Ectodermal cell (in vitro differentiated cells): ENCODE measurements at regions not wholly inside any gene's neighbourhood (a gene's known extent, or its start where the extent isn't known, plus 50 kb on each side); places are given as distances from the start of the nearest gene placed in this dataset.

ENCODE experiments used
- H3K27ac ChIP-seq: 2 replicates; pipeline ENCODE4 v1.7.0; 2013; ENCODE audit warnings: mild to moderate bottlenecking, low read depth, low read length; ENCODE audit not compliant: insufficient read depth, poor library complexity, severe bottlenecking
- H3K27me3 ChIP-seq: 2 replicates; pipeline ENCODE4 v1.7.0; 2013; ENCODE audit warnings: mild to moderate bottlenecking, low read length; ENCODE audit not compliant: insufficient read depth, control insufficient read depth, poor library complexity, severe bottlenecking
- H3K36me3 ChIP-seq: one replicate; pipeline ENCODE4 v1.7.0; 2013; ENCODE audit warnings: low read length; ENCODE audit not compliant: control insufficient read depth, insufficient read depth
- H3K4me1 ChIP-seq: one replicate; pipeline ENCODE4 v1.7.0; 2013; ENCODE audit warnings: low read length; ENCODE audit not compliant: control insufficient read depth, insufficient read depth
- H3K4me3 ChIP-seq: 2 replicates; pipeline ENCODE4 v1.7.0; 2013; ENCODE audit warnings: low read depth, low read length, control low read depth; ENCODE audit not compliant: insufficient read depth
- H3K9me3 ChIP-seq: 2 replicates; pipeline ENCODE4 v1.7.0; 2013; ENCODE audit warnings: mild to moderate bottlenecking, low read length, moderate library complexity; ENCODE audit not compliant: control insufficient read depth
- WGBS, 2 experiments: methylation state at CpG; one replicate each; pipeline ENCODE4 v1.1.7; 2013; ENCODE audit warnings: missing lambda C conversion rate in 2 of 2; 5-methylcytosine and 5-hydroxymethylcytosine counted together

- H3K27ac ChIP-seq: no peak overlapping the region
- 89 to 90% methylated on average over 1 to 2 of the region's 2 CpGs for WGBS, 2 experiments
- H3K4me1 ChIP-seq: no peaks in the 10 kb centered on the region
- no peak overlapping the region for H3K4me3 ChIP-seq
- H3K9me3 ChIP-seq: no peaks in the 10 kb centered on the region
- no peaks in the 10 kb centered on the region for H3K27me3 ChIP-seq
- H3K36me3 ChIP-seq: no peaks in the 10 kb centered on the region
Measured at GRCh38 chr2:58890865-58891525, 649.9 kb upstream of the FANCL start.

GRCh38 chr2:58886009-58886408, 644.9 kb upstream of the FANCL start:
- Histone ChIP-seq H3K36me3 (no peaks in the 10 kb centered on the region), H3K4me1 (no peaks in the 10 kb centered on the region), H3K27ac (no peak overlapping the region), H3K27me3 (no peaks in the 10 kb centered on the region), H3K9me3 (no peaks in the 10 kb centered on the region), H3K4me3 (no peak overlapping the region)
- 87 to 90% methylated on average over 1 of the region's 1 CpG for WGBS, 2 experiments

DNA sequence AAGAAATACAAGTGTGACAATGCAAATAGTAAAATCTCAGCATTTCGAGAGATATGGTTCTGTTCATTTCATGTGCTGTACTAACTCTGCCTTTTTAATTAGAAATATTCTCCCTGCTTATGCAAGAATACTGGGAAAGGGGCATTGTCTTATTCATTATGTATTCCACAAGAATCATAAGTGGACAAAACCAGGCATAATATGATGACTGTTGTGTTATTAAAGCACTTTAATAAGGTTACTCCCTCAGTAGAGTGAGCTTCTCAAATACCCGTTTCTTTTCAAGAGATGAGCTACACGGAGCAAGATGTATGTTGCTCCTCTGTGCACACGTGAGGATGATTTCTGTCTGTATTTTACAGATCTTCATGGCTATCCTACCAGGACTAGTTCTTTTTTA, 638.7 kb upstream of the FANCL start:
- H3K9me3 ChIP-seq: no peaks in the 10 kb centered on the region
- H3K27me3 ChIP-seq: no peaks in the 10 kb centered on the region
- 87 to 96% methylated on average over 3 to 4 of the region's 4 CpGs for WGBS, 2 experiments
- no peaks in the 10 kb centered on the region for H3K36me3 ChIP-seq
- H3K4me1 ChIP-seq: no peaks in the 10 kb centered on the region
- H3K27ac ChIP-seq: no peak overlapping the region
- H3K4me3 ChIP-seq: no peak overlapping the region

DNA sequence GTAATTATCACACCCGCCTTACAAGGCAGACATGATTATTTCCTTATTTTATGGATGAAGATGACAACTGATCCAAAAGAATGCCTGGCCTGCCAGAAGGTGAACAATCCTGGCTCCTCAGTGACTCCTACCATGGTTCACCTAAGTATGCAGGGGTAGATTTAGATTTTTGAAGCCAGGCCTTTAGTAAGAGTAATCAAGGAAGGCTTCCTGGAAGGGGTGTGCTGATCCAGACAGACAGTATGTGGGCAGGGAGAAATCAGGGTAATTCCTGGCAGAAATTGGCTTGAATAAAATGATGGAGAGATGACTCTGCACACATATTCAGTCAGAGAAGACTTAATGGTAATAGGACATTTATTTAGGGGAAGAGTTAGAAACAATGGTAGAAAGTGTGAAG, 637.7 kb upstream of the FANCL start:
- Histone ChIP-seq H3K9me3 (no peaks in the 10 kb centered on the region), H3K27me3 (no peaks in the 10 kb centered on the region), H3K36me3 (no peaks in the 10 kb centered on the region), H3K4me1 (no peaks in the 10 kb centered on the region), H3K27ac (no peak overlapping the region), H3K4me3 (no peak overlapping the region)
- WGBS, 2 experiments: 100% methylated on average over 1 of the region's 1 CpG

DNA sequence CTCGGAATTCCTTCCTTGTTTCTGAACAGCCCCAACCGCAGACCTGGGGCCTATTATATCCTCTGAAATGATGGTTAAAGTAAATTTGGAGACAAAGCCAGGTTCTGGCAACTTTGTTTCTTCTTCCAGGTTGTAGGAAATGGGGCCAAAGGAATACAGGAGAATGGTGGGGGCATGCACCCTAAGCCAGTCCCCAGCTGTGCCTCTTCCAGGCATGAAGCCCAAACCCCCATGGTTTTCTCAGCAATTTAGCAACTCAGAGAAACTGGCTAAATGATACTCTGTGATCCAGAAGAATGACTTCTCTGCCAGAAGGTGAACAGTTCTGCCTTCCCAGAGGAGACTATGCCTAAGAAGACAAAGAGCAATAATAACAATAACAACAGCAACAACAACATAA, 635.0 kb upstream of the FANCL start:
- no peak overlapping the region for H3K27ac ChIP-seq
- no peaks in the 10 kb centered on the region for H3K9me3 ChIP-seq
- H3K36me3 ChIP-seq: no peaks in the 10 kb centered on the region
- WGBS, 2 experiments: 85 to 94% methylated on average over 2 of the region's 2 CpGs
- H3K4me3 ChIP-seq: no peak overlapping the region
- no peaks in the 10 kb centered on the region for H3K4me1 ChIP-seq
- H3K27me3 ChIP-seq: no peaks in the 10 kb centered on the region

- Histone ChIP-seq H3K27me3 (no peaks in the 10 kb centered on the region), H3K4me1 (no peaks in the 10 kb centered on the region), H3K4me3 (no peak overlapping the region), H3K27ac (no peak overlapping the region), H3K36me3 (no peaks in the 10 kb centered on the region), H3K9me3 (no peaks in the 10 kb centered on the region)
- WGBS, 2 experiments: 76 to 80% methylated on average over 4 of the region's 4 CpGs
Measured at GRCh38 chr2:58875436-58875835, 634.3 kb upstream of the FANCL start.

GRCh38 chr2:58871469-58872142, 630.5 kb upstream of the FANCL start:
- Histone ChIP-seq H3K9me3 (no peaks in the 10 kb centered on the region), H3K27ac (no peak overlapping the region), H3K4me3 (no peak overlapping the region), H3K36me3 (no peaks in the 10 kb centered on the region), H3K4me1 (peaks cover 11% of the 10 kb centered on the region), H3K27me3 (no peaks in the 10 kb centered on the region)
- WGBS, 2 experiments: 96 to 97% methylated on average over 3 to 4 of the region's 4 CpGs

- no peaks in the 10 kb centered on the region for H3K36me3 ChIP-seq
- peaks cover 13% of the 10 kb centered on the region for H3K4me1 ChIP-seq
- no peak overlapping the region for H3K4me3 ChIP-seq
- no peaks in the 10 kb centered on the region for H3K27me3 ChIP-seq
- H3K27ac ChIP-seq: no peak overlapping the region
- 75 to 86% methylated on average over 1 of the region's 2 CpGs for WGBS, 2 experiments
- H3K9me3 ChIP-seq: no peaks in the 10 kb centered on the region
Measured at GRCh38 chr2:58870704-58871103, 629.6 kb upstream of the FANCL start.

DNA sequence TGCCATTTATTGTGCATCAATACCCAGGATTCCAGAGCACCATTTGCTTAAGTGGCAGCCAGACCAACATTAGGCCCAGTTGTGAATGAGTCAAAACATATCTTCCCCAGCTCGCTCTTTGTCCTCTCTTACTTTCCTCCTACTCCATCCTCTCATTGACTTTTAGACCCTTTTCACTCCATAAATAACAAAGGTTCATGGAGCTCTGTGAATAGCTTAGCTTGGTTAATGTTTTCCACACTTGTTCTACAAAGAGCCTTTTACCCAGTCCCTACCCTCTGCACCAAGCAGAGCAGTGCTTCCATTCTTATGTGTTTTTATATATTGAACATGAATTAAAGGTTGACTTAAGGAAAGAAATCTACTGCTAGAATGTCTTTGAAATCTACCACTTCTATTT, 625.8 kb upstream of the FANCL start:
- H3K36me3 ChIP-seq: no peaks in the 10 kb centered on the region
- WGBS, 2 experiments: 81 to 84% methylated on average over 1 of the region's 1 CpG
- no peaks in the 10 kb centered on the region for H3K27me3 ChIP-seq
- no peak overlapping the region for H3K4me3 ChIP-seq
- H3K9me3 ChIP-seq: no peaks in the 10 kb centered on the region
- peaks cover 20% of the 10 kb centered on the region for H3K4me1 ChIP-seq
- no peak overlapping the region for H3K27ac ChIP-seq

GRCh38 chr2:58866527-58866926, 625.4 kb upstream of the FANCL start:
- WGBS, 2 experiments: 60 to 71% methylated on average over 1 of the region's 1 CpG
- H3K27ac ChIP-seq: no peak overlapping the region
- no peak overlapping the region for H3K4me3 ChIP-seq
- no peaks in the 10 kb centered on the region for H3K36me3 ChIP-seq
- H3K4me1 ChIP-seq: peaks cover 20% of the 10 kb centered on the region
- no peaks in the 10 kb centered on the region for H3K27me3 ChIP-seq
- no peaks in the 10 kb centered on the region for H3K9me3 ChIP-seq
